Transverse colon (tissue), 4 donors: ENCODE measurements at regions not wholly inside any gene's neighbourhood (a gene's known extent, or its start where the extent isn't known, plus 50 kb on each side); places are given as distances from the start of the nearest gene placed in this dataset.

Experiments used
- DNase-seq: peaks from one replicate; pipeline ENCODE4 v3.0.0-alpha.2; 2019
- H3K27ac ChIP-seq, 4 donors: fragments of 200-600 bp; sonication (generic); 2 replicates each; pipeline ENCODE4 v1.5.1; 2016 to 2018; ENCODE audit warnings: inconsistent platforms in 4 of 4
- H3K27me3 ChIP-seq: fragments of 200-600 bp; sonication (generic); 2 replicates; pipeline ENCODE4 v1.5.1; 2017; ENCODE audit warnings: inconsistent platforms
- H3K36me3 ChIP-seq, 4 donors: fragments of 200-600 bp; sonication (generic); 2 replicates each; pipeline ENCODE4 v1.5.1; 2017 to 2019; ENCODE audit warnings: inconsistent platforms in 4 of 4
- H3K4me1 ChIP-seq, 4 donors: fragments of 200-600 bp; sonication (generic); 2 replicates each; pipeline ENCODE4 v1.5.1; 2017 to 2020; ENCODE audit warnings: inconsistent platforms in 4 of 4
- H3K4me3 ChIP-seq, 4 donors: fragments of 200-600 bp; sonication (generic); 1 replicate in 1 of 4; 2 replicates in 3 of 4; pipeline versions ENCODE4 v1.5.1 to v1.6.1; 2017 to 2019; ENCODE audit warnings: inconsistent platforms in 4 of 4
- H3K9me3 ChIP-seq, 2 donors: fragments of 200-600 bp; sonication (generic); 2 replicates each; pipeline ENCODE4 v1.5.1; 2017 to 2019; ENCODE audit warnings: inconsistent platforms in 2 of 2
- CTCF ChIP-seq, 5 experiments: fragments of 200-600 bp in 3 of 5; fragments of 450-650 bp in 2 of 5; sonication (generic) in 3 of 5; IDR thresholded peaks; 1 replicate in 2 of 5; 2 replicates in 3 of 5; pipeline ENCODE4 v1.5.1; 2016 to 2017; ENCODE audit warnings: antibody characterized with exemption in 5 of 5, inconsistent platforms in 3 of 5, mild to moderate bottlenecking in 2 of 5, moderate library complexity in 1 of 5
- EP300 ChIP-seq: sonication (generic); formaldehyde crosslinking; IDR thresholded peaks from one replicate; pipeline ENCODE4 v1.6.1; 2017; ENCODE audit warnings: antibody characterized with exemption, low read depth
- POLR2A ChIP-seq: fragments of 450-650 bp; IDR thresholded peaks from one replicate; pipeline ENCODE4 v1.6.1; 2016; ENCODE audit warnings: antibody characterized with exemption, mild to moderate bottlenecking, moderate library complexity
- POLR2AphosphoS5 ChIP-seq, 3 donors: sonication (generic); formaldehyde crosslinking; IDR thresholded peaks; one replicate each; pipeline ENCODE4 v1.6.1; 2016; ENCODE audit warnings: antibody characterized with exemption in 3 of 3
- WGBS, 2 donors: methylation state at CpG; one replicate each; pipeline ENCODE4 v1.1.5; 2018; ENCODE audit warnings: low coverage in 1 of 2; 5-methylcytosine and 5-hydroxymethylcytosine counted together
- in situ Hi-C, 4 donors: fragments of 200-750 bp; cut with MboI; loops; one replicate each; pipeline versions ENCODE4 v1.15.0 to v1.15.1; 2017; ENCODE audit warnings: low sequenced_read_pairs in 3 of 4, low pct_ligation_motif_present in 1 of 4, low pct_unique_long_range_greater_than_20kb in 1 of 4
- intact Hi-C: fragments of 100-400 bp; cut with DNase I; formaldehyde crosslinking; loops from one replicate; pipeline ENCODE4 v1.15.1; 2023; ENCODE audit warnings: low total_unique reads

DNA sequence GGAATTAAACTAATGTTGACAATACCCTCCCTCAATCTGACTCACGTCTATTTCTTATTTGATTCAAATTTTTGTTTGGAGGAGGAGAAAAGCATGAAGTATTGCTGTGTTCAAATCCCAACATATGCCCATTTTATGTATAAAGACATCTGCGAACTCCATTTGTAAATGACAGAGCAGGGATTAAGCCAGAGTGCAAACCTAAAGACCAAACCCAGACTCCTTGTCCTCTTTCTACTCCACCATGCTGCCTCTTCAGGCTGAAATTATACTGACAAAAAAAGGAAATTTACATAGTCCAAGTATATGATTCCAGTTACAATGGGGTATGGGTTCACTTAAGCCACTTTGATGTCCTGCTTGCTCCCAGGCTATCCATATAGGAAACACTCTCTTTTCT, 383.1 kb downstream of the ADRA2A start:
- Histone ChIP-seq H3K27me3 (no peaks in the 10 kb centered on the region), H3K27ac (no peak overlapping the region), H3K4me3 (no peak overlapping the region), H3K36me3 (no peaks in the 10 kb centered on the region), H3K4me1 (no peaks in the 10 kb centered on the region), H3K9me3 (no peaks in the 10 kb centered on the region)
- intact Hi-C loops (no loop called here), in situ Hi-C loops (no loop called here)
- DNase-seq, result no peak
- TF ChIP-seq CTCF (IDR thresholded peaks at IDR 0.05), result no peak
- TF ChIP-seq POLR2A, result no peak
- no peak for TF ChIP-seq POLR2AphosphoS5 (IDR thresholded peaks at IDR 0.05)
- no peak for TF ChIP-seq EP300
- 60 to 75% methylated on average over 2 of the region's 2 CpGs for WGBS, 2 donors

- DNase-seq, result no peak
- WGBS, 2 donors, result 58 to 72% methylated on average over 4 to 7 of the region's 7 CpGs
- H3K27me3 ChIP-seq, result no peaks in the 10 kb centered on the region
- intact Hi-C loops, result no loop called here
- no peaks in the 10 kb centered on the region for H3K9me3 ChIP-seq
- no peaks in the 10 kb centered on the region for H3K4me1 ChIP-seq
- in situ Hi-C loops, result no loop called here
- H3K36me3 ChIP-seq, result no peaks in the 10 kb centered on the region
- TF ChIP-seq EP300 (no peak), CTCF (IDR thresholded peaks at IDR 0.05) (no peak), POLR2A (no peak), POLR2AphosphoS5 (IDR thresholded peaks at IDR 0.05) (no peak)
- H3K4me3 ChIP-seq, result no peak overlapping the region
- H3K27ac ChIP-seq, result no peak overlapping the region
These were observed 395.6 kb downstream of the ADRA2A start for GRCh38 chr10:111472445-111472844.

GRCh38 chr10:111473361-111473760, 396.5 kb downstream of the ADRA2A start:
- H3K9me3 ChIP-seq, result no peaks in the 10 kb centered on the region
- no peak overlapping the region for H3K27ac ChIP-seq
- in situ Hi-C loops (no loop called here), intact Hi-C loops (no loop called here)
- WGBS, 2 donors, result 47% methylated on average over 3 of the region's 3 CpGs; no CpG with 5 or more reads in 1 of the 2 donors
- H3K4me3 ChIP-seq, result no peak overlapping the region
- no peak for DNase-seq
- TF ChIP-seq POLR2A (no peak), EP300 (no peak), POLR2AphosphoS5 (IDR thresholded peaks at IDR 0.05) (no peak), CTCF (IDR thresholded peaks at IDR 0.05) (no peak)
- no peaks in the 10 kb centered on the region for H3K27me3 ChIP-seq
- H3K36me3 ChIP-seq, result no peaks in the 10 kb centered on the region
- H3K4me1 ChIP-seq, result no peaks in the 10 kb centered on the region

DNA sequence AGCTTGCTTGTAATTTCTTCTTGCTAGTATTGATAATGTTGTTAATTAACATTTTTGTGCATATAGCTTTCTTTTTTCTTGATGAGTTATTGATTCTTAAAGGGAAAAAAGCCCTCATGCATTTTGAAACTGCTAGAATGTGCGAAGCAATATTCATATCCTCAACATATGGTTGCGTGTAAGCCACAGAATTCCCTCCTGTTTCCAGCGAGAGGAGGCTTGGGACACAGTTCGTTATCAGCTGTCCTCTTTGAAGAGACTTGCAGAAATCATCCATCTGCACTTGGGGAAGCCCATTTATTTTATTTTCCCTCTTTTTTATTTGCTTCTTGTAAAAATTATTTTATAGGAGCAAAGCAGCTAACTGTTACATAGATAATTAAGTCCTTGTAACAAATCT, 398.0 kb downstream of the ADRA2A start:
- no peaks in the 10 kb centered on the region for H3K4me1 ChIP-seq
- 81 to 83% methylated on average over 4 of the region's 4 CpGs for WGBS, 2 donors
- DNase-seq, result no peak
- no peaks in the 10 kb centered on the region for H3K27me3 ChIP-seq
- no peak overlapping the region for H3K4me3 ChIP-seq
- H3K36me3 ChIP-seq, result no peaks in the 10 kb centered on the region
- no peak overlapping the region for H3K27ac ChIP-seq
- in situ Hi-C loops (no loop called here), intact Hi-C loops (no loop called here)
- TF ChIP-seq POLR2AphosphoS5 (IDR thresholded peaks at IDR 0.05) (no peak), EP300 (no peak), CTCF (IDR thresholded peaks at IDR 0.05) (no peak), POLR2A (no peak)
- H3K9me3 ChIP-seq, result no peaks in the 10 kb centered on the region
